Sigmoid colon (tissue), 3 donors: ENCODE measurements at regions not wholly inside any gene's neighbourhood (a gene's known extent, or its start where the extent isn't known, plus 50 kb on each side); places are given as distances from the start of the nearest gene placed in this dataset.

ENCODE experiments used
- POLR2A ChIP-seq, 2 donors: fragments of 450-650 bp; IDR thresholded peaks; one replicate each; pipeline ENCODE4 v1.6.1; 2016; ENCODE audit warnings: antibody characterized with exemption in 2 of 2, mild to moderate bottlenecking in 2 of 2, moderate library complexity in 2 of 2
- TF ChIP-seq, protein P1 (sequence below), 4 experiments: fragments of 450-650 bp in 3 of 4; fragments of 200-600 bp in 1 of 4; IDR thresholded peaks; one replicate each; pipeline ENCODE4 v1.5.1; 2016 to 2019; ENCODE audit warnings: antibody characterized with exemption in 4 of 4, mild to moderate bottlenecking in 3 of 4, moderate library complexity in 2 of 4

DNA sequence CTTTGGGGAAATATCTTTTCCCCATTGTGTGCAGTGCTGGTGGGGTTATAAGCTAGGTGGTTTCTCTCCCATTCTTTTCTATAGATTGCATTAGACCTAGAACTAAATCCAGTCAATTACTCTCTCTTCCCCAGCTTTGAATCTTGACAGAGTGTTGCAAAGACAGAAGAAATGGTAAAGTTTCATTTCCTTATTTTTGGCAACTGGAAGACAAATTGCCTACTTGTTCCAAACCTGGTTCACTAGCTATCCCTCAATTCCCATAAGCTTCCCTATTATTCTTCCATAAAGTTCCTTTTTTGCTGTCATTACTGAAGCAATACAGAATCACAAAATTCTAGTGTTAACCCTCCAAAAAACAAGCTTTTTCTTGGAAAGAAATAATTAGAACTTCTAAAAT lies 94.0 kb upstream of the ITGA4 start:
- TF ChIP-seq, protein P1, sequence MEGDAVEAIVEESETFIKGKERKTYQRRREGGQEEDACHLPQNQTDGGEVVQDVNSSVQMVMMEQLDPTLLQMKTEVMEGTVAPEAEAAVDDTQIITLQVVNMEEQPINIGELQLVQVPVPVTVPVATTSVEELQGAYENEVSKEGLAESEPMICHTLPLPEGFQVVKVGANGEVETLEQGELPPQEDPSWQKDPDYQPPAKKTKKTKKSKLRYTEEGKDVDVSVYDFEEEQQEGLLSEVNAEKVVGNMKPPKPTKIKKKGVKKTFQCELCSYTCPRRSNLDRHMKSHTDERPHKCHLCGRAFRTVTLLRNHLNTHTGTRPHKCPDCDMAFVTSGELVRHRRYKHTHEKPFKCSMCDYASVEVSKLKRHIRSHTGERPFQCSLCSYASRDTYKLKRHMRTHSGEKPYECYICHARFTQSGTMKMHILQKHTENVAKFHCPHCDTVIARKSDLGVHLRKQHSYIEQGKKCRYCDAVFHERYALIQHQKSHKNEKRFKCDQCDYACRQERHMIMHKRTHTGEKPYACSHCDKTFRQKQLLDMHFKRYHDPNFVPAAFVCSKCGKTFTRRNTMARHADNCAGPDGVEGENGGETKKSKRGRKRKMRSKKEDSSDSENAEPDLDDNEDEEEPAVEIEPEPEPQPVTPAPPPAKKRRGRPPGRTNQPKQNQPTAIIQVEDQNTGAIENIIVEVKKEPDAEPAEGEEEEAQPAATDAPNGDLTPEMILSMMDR (IDR thresholded peaks at IDR 0.05), result no peak
- TF ChIP-seq POLR2A (IDR thresholded peaks at IDR 0.05), result no peak
